Lower leg skin (tissue), 3 donors: ENCODE measurements at regions not wholly inside any gene's neighbourhood (a gene's known extent, or its start where the extent isn't known, plus 50 kb on each side); places are given as distances from the start of the nearest gene placed in this dataset.

Experiments
- POLR2A ChIP-seq, 2 donors: fragments of 450-650 bp; IDR thresholded peaks; one replicate each; pipeline ENCODE4 v1.6.1; 2016 to 2017; ENCODE audit warnings: antibody characterized with exemption in 2 of 2, mild to moderate bottlenecking in 1 of 2, moderate library complexity in 1 of 2
- TF ChIP-seq, protein P1 (sequence below), 3 donors: fragments of 450-650 bp; IDR thresholded peaks; one replicate each; pipeline ENCODE4 v1.5.1; 2016; ENCODE audit warnings: antibody characterized with exemption in 3 of 3, mild to moderate bottlenecking in 3 of 3, moderate library complexity in 2 of 3

GRCh38 chr4:167964766-167965373 lies 127.5 kb upstream of the ANXA10 start:
- no peak for TF ChIP-seq POLR2A (IDR thresholded peaks at IDR 0.05)
- TF ChIP-seq, protein P1, sequence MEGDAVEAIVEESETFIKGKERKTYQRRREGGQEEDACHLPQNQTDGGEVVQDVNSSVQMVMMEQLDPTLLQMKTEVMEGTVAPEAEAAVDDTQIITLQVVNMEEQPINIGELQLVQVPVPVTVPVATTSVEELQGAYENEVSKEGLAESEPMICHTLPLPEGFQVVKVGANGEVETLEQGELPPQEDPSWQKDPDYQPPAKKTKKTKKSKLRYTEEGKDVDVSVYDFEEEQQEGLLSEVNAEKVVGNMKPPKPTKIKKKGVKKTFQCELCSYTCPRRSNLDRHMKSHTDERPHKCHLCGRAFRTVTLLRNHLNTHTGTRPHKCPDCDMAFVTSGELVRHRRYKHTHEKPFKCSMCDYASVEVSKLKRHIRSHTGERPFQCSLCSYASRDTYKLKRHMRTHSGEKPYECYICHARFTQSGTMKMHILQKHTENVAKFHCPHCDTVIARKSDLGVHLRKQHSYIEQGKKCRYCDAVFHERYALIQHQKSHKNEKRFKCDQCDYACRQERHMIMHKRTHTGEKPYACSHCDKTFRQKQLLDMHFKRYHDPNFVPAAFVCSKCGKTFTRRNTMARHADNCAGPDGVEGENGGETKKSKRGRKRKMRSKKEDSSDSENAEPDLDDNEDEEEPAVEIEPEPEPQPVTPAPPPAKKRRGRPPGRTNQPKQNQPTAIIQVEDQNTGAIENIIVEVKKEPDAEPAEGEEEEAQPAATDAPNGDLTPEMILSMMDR (IDR thresholded peaks at IDR 0.05): no peak
